Spleen (tissue), 7 donors: ENCODE measurements at regions not wholly inside any gene's neighbourhood (a gene's known extent, or its start where the extent isn't known, plus 50 kb on each side); places are given as distances from the start of the nearest gene placed in this dataset.

Experiments
- CTCF ChIP-seq, 11 experiments: fragments of 200-600 bp in 7 of 11; fragments of 450-650 bp in 4 of 11; sonication (generic) in 4 of 11; IDR thresholded peaks in 8 of 11; conservative IDR thresholded peaks in 3 of 11; 1 replicate in 7 of 11; 2 replicates in 4 of 11; pipeline versions ENCODE4 v1.4.0 to v1.8.0; 2016 to 2021; ENCODE audit warnings: antibody characterized with exemption in 11 of 11, inconsistent platforms in 4 of 11, mild to moderate bottlenecking in 1 of 11
- POLR2A ChIP-seq, 3 donors: fragments of 450-650 bp; IDR thresholded peaks; one replicate each; pipeline ENCODE4 v1.5.1; 2017; ENCODE audit warnings: antibody characterized with exemption in 3 of 3, mild to moderate bottlenecking in 1 of 3
- donor health status: DM: no; HTN: no; CAD: no; lungs with moderate emphysema.
- donor health status: DM: no; HTN: no; CAD: no.
- donor health status: DM: no; HTN: no; CAD: no.

GRCh38 chr14:85400678-85401077, 129.3 kb upstream of the FLRT2 start:
- TF ChIP-seq CTCF (IDR thresholded peaks at IDR 0.05 in 8 of 11, conservative IDR thresholded peaks at IDR 0.05 in 3 of 11) (no peak), POLR2A (IDR thresholded peaks at IDR 0.05) (no peak)
